ENCODE measurements at regions not wholly inside any gene's neighbourhood (a gene's known extent, or its start where the extent isn't known, plus 50 kb on each side); places are given as distances from the start of the nearest gene placed in this dataset.

- TF ChIP-seq EP300 (IDR thresholded peaks at IDR 0.05; ENCODE audit: borderline replicate concordance): no peak
- TF ChIP-seq USF1 (IDR thresholded peaks at IDR 0.05): no peak
Observed at GRCh38 chr15:69991551-69991980, 106.2 kb downstream of the TLE3 start.

Measured in Ishikawa (cell line).